SK-N-SH (cell line): ENCODE measurements at regions not wholly inside any gene's neighbourhood (a gene's known extent, or its start where the extent isn't known, plus 50 kb on each side); places are given as distances from the start of the nearest gene placed in this dataset.
"Not testable (repeated sequence)": the region's sequence is repeated elsewhere in the genome, so short reads cannot be mapped to it uniquely, and the experiment has no call there.

Experiments used
- EP300 ChIP-seq, 2 experiments: IDR thresholded peaks; 2 replicates each; pipeline versions ENCODE4 v1.4.0 to v1.6.1; 2012; ENCODE audit warnings: borderline replicate concordance in 1 of 2, low read depth in 1 of 2, low read length in 1 of 2
- EZH2phosphoT487 ChIP-seq: fragments of 200-600 bp; sonication (generic); IDR thresholded peaks from 2 replicates; pipeline ENCODE4 v1.6.1; 2017; ENCODE audit warnings: low read depth, mixed run types, mild to moderate bottlenecking, antibody characterized with exemption, moderate library complexity, borderline replicate concordance
- FOXJ3 ChIP-seq: sonication (generic); formaldehyde crosslinking; IDR thresholded peaks from 2 replicates; pipeline ENCODE4 v1.5.1; 2020; ENCODE audit warnings: mild to moderate bottlenecking, missing genetic modification reagents
- NRF1 ChIP-seq: IDR thresholded peaks from 2 replicates; pipeline ENCODE4 v1.6.1; 2012; ENCODE audit warnings: low read depth, mild to moderate bottlenecking, low read length
- POLR2AphosphoS5 ChIP-seq: IDR thresholded peaks from 2 replicates; pipeline ENCODE4 v1.6.1; 2012; ENCODE audit warnings: low read depth, low read length
- RAD21 ChIP-seq: IDR thresholded peaks from 2 replicates; pipeline ENCODE4 v1.6.1; 2012; ENCODE audit warnings: mild to moderate bottlenecking, low read length
- RCOR1 ChIP-seq: fragments of 150-350 bp; IDR thresholded peaks from 2 replicates; pipeline ENCODE4 v1.6.1; 2017; ENCODE audit warnings: antibody characterized with exemption, low read length
- RFX5 ChIP-seq: IDR thresholded peaks from 2 replicates; pipeline ENCODE4 v1.6.1; 2012; ENCODE audit warnings: mild to moderate bottlenecking, improper control_type of control experiment, low read length
- SIN3A ChIP-seq: IDR thresholded peaks from 2 replicates; pipeline ENCODE4 v1.6.1; 2012; ENCODE audit warnings: low read depth, mild to moderate bottlenecking, low read length, moderate library complexity, borderline replicate concordance
- SMC3 ChIP-seq: IDR thresholded peaks from 2 replicates; pipeline ENCODE4 v1.6.1; 2012; ENCODE audit warnings: low read depth, low read length, improper control_type of control experiment
- TF ChIP-seq, protein P1 (sequence below): IDR thresholded peaks from 2 replicates; pipeline ENCODE4 v1.4.0; 2012; ENCODE audit warnings: low read depth, borderline replicate concordance
- TF ChIP-seq, protein P2 (sequence below): fragments of 200-600 bp; sonication (generic); IDR thresholded peaks from 2 replicates; pipeline ENCODE4 v1.6.1; 2017; ENCODE audit warnings: antibody characterized with exemption, mild to moderate bottlenecking, moderate library complexity
- TF ChIP-seq, protein P3 (sequence below): IDR thresholded peaks from 2 replicates; pipeline ENCODE4; 2012

DNA sequence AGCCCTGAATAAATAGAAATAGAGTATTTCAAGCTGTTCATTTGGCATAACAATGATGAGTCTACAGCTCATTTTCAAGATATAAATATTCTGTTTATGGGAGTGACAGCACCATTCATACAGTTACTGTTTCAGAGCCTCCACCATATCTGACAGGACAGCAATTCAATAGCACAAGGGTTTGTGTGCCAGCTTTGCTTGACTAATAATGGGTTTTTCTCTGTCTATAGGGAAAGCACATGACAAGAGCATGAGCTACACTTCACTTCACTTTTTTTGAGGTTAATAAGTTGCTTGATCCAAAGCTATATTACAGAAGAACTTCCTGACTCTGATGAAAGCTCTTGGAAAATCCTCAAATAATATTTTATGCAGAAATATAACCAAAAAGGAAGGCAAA, 297.1 kb downstream of the RPIA start:
- TF ChIP-seq, protein P1, sequence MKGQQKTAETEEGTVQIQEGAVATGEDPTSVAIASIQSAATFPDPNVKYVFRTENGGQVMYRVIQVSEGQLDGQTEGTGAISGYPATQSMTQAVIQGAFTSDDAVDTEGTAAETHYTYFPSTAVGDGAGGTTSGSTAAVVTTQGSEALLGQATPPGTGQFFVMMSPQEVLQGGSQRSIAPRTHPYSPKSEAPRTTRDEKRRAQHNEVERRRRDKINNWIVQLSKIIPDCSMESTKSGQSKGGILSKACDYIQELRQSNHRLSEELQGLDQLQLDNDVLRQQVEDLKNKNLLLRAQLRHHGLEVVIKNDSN, result not testable (repeated sequence)
- not testable (repeated sequence) for TF ChIP-seq RFX5; POLR2AphosphoS5; SIN3A; EZH2phosphoT487; FOXJ3 (CRISPR knock-in tag); NRF1; RAD21; SMC3; RCOR1; EP300 (IDR thresholded peaks at IDR 0.05; ENCODE audit: borderline replicate concordance in 1 of 2, low read depth in 1 of 2, low read length in 1 of 2)
- TF ChIP-seq, protein P2, sequence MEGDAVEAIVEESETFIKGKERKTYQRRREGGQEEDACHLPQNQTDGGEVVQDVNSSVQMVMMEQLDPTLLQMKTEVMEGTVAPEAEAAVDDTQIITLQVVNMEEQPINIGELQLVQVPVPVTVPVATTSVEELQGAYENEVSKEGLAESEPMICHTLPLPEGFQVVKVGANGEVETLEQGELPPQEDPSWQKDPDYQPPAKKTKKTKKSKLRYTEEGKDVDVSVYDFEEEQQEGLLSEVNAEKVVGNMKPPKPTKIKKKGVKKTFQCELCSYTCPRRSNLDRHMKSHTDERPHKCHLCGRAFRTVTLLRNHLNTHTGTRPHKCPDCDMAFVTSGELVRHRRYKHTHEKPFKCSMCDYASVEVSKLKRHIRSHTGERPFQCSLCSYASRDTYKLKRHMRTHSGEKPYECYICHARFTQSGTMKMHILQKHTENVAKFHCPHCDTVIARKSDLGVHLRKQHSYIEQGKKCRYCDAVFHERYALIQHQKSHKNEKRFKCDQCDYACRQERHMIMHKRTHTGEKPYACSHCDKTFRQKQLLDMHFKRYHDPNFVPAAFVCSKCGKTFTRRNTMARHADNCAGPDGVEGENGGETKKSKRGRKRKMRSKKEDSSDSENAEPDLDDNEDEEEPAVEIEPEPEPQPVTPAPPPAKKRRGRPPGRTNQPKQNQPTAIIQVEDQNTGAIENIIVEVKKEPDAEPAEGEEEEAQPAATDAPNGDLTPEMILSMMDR, result not testable (repeated sequence)
- TF ChIP-seq, protein P3, sequence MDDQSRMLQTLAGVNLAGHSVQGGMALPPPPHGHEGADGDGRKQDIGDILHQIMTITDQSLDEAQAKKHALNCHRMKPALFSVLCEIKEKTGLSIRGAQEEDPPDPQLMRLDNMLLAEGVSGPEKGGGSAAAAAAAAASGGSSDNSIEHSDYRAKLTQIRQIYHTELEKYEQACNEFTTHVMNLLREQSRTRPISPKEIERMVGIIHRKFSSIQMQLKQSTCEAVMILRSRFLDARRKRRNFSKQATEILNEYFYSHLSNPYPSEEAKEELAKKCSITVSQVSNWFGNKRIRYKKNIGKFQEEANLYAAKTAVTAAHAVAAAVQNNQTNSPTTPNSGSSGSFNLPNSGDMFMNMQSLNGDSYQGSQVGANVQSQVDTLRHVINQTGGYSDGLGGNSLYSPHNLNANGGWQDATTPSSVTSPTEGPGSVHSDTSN, result not testable (repeated sequence)
